ENCODE measurements at regions not wholly inside any gene's neighbourhood (a gene's known extent, or its start where the extent isn't known, plus 50 kb on each side); places are given as distances from the start of the nearest gene placed in this dataset.
"Not testable (repeated sequence)": the region's sequence is repeated elsewhere in the genome, so short reads cannot be mapped to it uniquely, and the experiment has no call there.

DNA sequence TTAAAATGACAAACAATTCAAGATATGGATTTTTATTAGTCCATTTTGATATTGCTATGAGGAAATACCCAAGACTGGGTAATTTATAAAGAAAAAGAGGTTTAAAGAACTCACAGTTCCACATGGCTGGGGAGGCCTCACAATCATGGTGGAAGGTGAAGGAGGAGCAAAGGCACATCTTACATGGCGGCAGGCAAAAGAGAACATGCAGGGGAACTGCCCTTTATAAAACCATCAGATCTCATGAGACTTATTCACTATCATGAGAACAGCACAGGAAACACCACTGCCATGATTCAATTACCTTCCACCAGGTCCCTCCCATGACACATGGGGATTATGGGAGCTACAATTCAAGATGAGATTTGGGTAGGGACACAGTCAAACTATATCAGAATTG, 69.8 kb downstream of the FASLG start:
- Mint-ChIP-seq H3K36me3 (ENCODE audit: low read depth) (peaks cover 17% of the 10 kb centered on the region), H3K27me3 (ENCODE audit: low read depth) (peaks cover 16% of the 10 kb centered on the region), H3K9me3 (ENCODE audit: insufficient read depth) (peaks cover 21% of the 10 kb centered on the region), H3K4me1 (ENCODE audit: low read depth) (peaks cover 38% of the 10 kb centered on the region)
- POLR2A ChIA-PET, H3K27ac Mint-ChIP-seq, ATAC-seq, H3K4me3 Mint-ChIP-seq, DNase-seq: not testable (repeated sequence)
- CTCF ChIA-PET: interaction anchor here (0.6 to 6.3 kb wide), 19 partner anchors 9 to 296 kb away, joined by 3 to 92 read pairs (median 6); no protein-coding TSS in a partner anchor

DNA sequence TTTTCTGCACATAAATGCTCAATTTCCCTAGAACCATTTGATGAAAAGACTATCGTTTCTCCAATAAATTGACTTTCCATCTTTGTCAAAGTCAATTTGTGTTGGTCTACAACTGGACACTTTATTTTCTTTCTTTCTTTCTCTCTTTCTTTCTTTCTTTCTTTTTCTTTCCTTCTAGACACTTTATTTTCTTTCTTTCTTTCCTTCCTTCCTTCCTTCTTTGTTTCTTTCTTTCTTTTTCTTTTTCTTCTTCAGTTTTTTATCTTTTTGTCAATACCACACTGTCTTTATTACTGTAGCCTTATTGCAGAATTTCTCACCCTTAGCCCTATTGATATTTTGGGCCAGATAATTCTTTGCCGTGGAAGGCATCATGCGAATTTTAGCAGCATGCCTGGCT, 73.5 kb downstream of the FASLG start:
- no peak overlapping the region for H3K27ac Mint-ChIP-seq
- peaks cover 6% of the 10 kb centered on the region for H3K4me1 Mint-ChIP-seq (ENCODE audit: low read depth)
- CTCF ChIA-PET: interaction anchor here (0.6 kb wide), 1 partner anchor 18 kb away, joined by 3 read pairs; no protein-coding TSS in a partner anchor
- peaks cover 21% of the 10 kb centered on the region for H3K9me3 Mint-ChIP-seq (ENCODE audit: insufficient read depth)
- DNase-seq (no peak), ATAC-seq (no peak)
- peaks cover 17% of the 10 kb centered on the region for H3K36me3 Mint-ChIP-seq (ENCODE audit: low read depth)
- POLR2A ChIA-PET: no interaction called here
- no peak overlapping the region for H3K4me3 Mint-ChIP-seq
- H3K27me3 Mint-ChIP-seq (ENCODE audit: low read depth): peaks cover 24% of the 10 kb centered on the region

DNA sequence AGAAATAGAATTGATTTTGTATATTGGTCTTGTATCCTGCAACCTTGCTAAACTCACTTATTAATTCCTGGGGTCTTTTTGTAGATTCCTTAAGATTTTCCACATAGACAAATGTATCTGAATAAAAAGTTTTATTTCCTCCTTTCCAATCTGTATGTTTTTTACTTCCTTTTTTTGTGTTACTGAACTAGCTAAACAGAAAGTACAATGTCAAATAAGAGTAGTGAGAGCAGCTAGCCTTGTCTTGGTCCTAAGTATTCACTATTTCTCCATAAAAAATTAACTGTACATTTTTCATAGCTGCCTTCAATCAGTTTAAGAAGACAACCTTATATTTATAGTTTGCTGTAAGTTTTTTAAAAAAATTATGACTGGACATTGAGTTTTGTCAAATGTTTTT, 74.9 kb downstream of the FASLG start:
- H3K4me1 Mint-ChIP-seq (ENCODE audit: low read depth): peaks cover 2% of the 10 kb centered on the region
- DNase-seq (no peak), ATAC-seq (no peak)
- H3K4me3 Mint-ChIP-seq: no peak overlapping the region
- CTCF ChIA-PET: interaction anchor here (0.7 to 1.6 kb wide), 4 partner anchors 12 to 731 kb away, joined by 3 to 4 read pairs (median 4); no protein-coding TSS in a partner anchor
- H3K27ac Mint-ChIP-seq: no peak overlapping the region
- POLR2A ChIA-PET: no interaction called here
- peaks cover 8% of the 10 kb centered on the region for H3K36me3 Mint-ChIP-seq (ENCODE audit: low read depth)
- H3K27me3 Mint-ChIP-seq (ENCODE audit: low read depth): peaks cover 32% of the 10 kb centered on the region
- peaks cover 15% of the 10 kb centered on the region for H3K9me3 Mint-ChIP-seq (ENCODE audit: insufficient read depth)

DNA sequence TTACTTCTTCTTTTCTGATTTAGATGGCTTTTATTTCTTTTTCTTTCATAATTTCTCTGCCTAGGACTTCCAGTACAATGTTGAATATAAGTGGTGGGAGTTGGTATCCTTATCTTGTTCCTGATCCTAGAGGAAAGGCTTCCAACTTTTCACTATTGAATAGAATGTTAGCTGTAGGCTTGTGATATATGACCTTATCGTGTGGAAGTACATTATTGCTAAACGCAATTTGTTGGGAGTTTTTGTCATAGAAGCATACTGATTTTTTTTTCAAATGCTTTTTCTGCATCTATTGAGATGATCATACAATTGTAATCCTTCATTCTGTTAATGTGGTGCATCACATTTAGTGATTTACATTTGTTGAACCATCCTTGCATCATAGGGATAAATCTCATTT, 79.5 kb downstream of the FASLG start:
- Mint-ChIP-seq H3K27me3 (ENCODE audit: low read depth) (peaks cover 42% of the 10 kb centered on the region), H3K36me3 (ENCODE audit: low read depth) (no peaks in the 10 kb centered on the region), H3K27ac (no peak overlapping the region), H3K4me3 (no peak overlapping the region), H3K9me3 (ENCODE audit: insufficient read depth) (no peaks in the 10 kb centered on the region), H3K4me1 (ENCODE audit: low read depth) (peaks cover 16% of the 10 kb centered on the region)
- DNase-seq (no peak), ATAC-seq (no peak)
- ChIA-PET CTCF (no interaction called here), POLR2A (no interaction called here)

DNA sequence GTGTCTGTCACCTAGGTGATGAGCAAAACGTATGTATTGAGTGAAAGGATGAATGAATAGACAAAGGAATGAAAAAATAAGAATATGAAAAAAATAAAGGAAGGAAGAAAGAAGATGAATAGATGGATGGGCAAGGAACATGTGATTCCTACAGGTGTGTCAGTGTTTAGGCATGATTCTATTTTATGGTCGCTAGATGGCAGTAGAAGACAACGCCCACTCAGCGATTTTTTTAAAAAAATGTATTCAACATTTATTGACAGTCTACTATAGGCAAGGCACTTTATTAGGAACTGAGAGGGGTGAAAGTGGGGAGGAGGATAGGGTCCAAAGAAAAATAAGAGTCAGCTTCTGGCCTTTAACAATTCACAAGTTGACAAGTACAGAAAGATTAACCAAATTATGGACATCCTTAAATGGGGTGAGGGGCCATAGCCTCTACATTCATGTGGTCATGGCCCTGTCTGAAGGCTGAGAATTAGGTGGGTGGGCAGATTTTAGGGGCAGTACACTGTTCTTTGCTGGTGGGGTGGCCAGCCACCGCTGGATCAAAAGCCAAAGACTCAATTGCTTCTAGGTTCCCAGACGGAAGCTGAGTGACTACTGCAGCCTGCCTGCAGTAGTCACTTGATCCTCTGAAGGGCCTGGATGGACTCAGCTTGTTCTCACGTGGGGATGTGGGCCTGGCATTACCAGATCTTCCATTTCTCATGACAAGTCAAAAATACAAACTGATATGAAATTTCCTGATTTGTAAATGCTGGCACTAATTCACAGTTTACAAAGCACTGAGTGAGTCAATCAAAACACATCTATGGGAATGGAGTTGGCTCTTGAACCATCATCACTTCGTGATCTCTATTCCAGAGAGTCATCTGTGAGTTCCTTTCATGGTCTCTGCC, 83.9 kb downstream of the FASLG start:
- POLR2A ChIA-PET: no interaction called here
- Mint-ChIP-seq H3K36me3 (ENCODE audit: low read depth) (no peaks in the 10 kb centered on the region), H3K27me3 (ENCODE audit: low read depth) (peaks cover 36% of the 10 kb centered on the region), H3K27ac (no peak overlapping the region), H3K4me3 (no peak overlapping the region), H3K4me1 (ENCODE audit: low read depth) (peaks cover 44% of the 10 kb centered on the region), H3K9me3 (ENCODE audit: insufficient read depth) (no peaks in the 10 kb centered on the region)
- ATAC-seq: no peak
- no peak for DNase-seq
- CTCF ChIA-PET: interaction anchor here (0.6 to 8.5 kb wide), 37 partner anchors 9 to 1520 kb away, joined by 3 to 285 read pairs (median 4); partner anchors contain the start of genes DARS2 and TNFSF4

DNA sequence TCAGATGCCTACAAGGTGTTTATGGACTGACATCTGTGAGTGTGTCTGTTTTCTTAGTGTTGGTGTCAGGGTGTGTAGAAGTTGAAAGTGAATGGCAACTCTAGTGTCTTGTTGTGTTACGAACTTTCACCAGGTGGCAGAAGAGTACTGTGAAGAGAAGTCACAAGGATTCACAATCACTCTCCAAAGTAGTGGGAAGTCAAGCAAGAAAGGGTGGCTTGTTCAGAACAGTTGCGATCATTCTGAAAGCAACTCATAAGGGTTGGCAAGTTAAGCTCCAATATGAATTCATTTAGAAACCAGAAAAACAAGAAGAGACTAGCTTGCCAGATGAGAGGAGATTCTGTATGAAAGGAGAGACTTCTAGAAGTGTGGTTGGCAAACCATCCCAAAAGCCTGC, 86.1 kb downstream of the FASLG start:
- peak; percentile 62 for ATAC-seq
- ChIA-PET POLR2A (interaction anchor here (0.6 to 0.8 kb wide), 2 partner anchors 74 to 78 kb away, joined by 3 read pairs; no protein-coding TSS in a partner anchor), CTCF (interaction anchor here (0.6 to 8.5 kb wide), 65 partner anchors 8 to 1972 kb away, joined by 3 to 285 read pairs (median 4); partner anchors contain the start of genes CENPL, DARS2 and TNFSF4)
- H3K27me3 Mint-ChIP-seq (ENCODE audit: low read depth): peaks cover 23% of the 10 kb centered on the region
- peaks cover 44% of the 10 kb centered on the region for H3K4me1 Mint-ChIP-seq (ENCODE audit: low read depth)
- no peak overlapping the region for H3K27ac Mint-ChIP-seq
- H3K9me3 Mint-ChIP-seq (ENCODE audit: insufficient read depth): no peaks in the 10 kb centered on the region
- H3K36me3 Mint-ChIP-seq (ENCODE audit: low read depth): no peaks in the 10 kb centered on the region
- no peak overlapping the region for H3K4me3 Mint-ChIP-seq
- DNase-seq: peak; percentile 70

DNA sequence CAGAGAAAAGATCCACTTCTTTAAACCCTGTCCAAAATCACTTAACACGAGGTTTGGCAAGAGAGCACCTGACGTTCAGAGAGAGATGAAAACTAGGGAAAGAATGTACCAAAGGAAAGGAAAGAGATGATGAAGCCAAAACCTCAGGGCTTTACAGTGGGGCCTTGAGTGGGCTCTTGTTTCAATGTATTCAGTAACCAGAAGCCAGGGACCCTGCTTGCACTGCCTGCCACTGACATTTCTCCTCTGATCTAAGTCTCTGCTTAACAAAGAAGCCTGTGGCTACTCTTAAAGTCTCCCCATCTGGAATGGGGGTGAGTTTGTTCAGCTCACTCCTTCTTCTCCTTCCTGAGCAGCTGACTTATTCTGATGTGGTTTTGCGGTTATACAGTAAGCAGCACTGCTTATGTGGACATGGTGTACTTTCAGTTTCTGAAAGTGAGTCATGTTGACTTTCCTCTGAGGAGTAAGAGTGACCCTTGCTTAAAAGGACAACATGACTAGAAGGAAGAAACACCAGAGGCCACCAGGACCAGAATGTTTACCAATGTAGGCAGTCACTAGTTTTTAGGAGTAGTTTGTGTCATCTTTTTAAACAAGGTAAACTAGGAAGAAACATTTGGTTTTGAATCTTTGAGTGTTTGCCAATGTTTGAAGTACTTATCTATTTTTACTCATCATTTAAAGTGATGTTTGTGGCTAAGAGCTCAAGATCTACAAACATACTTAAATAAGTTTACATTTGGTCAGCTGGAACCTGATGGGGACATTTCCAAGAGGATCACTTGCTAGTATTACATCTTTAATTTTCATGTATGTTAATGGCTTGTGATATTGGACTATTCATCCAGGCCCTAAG, 87.4 kb downstream of the FASLG start:
- peak; percentile 91 for ATAC-seq
- Mint-ChIP-seq H3K9me3 (ENCODE audit: insufficient read depth) (no peaks in the 10 kb centered on the region), H3K27ac (peak overlapping the region; percentile 44), H3K36me3 (ENCODE audit: low read depth) (no peaks in the 10 kb centered on the region), H3K27me3 (ENCODE audit: low read depth) (peaks cover 15% of the 10 kb centered on the region), H3K4me1 (ENCODE audit: low read depth) (peaks cover 44% of the 10 kb centered on the region), H3K4me3 (peak overlapping the region; percentile 18)
- ChIA-PET CTCF (interaction anchor here (0.8 to 8.5 kb wide), 16 partner anchors 9 to 1078 kb away, joined by 3 to 285 read pairs (median 4); partner anchors contain the start of genes CENPL, DARS2 and TNFSF4), POLR2A (no interaction called here)
- peak; percentile 65 for DNase-seq

DNA sequence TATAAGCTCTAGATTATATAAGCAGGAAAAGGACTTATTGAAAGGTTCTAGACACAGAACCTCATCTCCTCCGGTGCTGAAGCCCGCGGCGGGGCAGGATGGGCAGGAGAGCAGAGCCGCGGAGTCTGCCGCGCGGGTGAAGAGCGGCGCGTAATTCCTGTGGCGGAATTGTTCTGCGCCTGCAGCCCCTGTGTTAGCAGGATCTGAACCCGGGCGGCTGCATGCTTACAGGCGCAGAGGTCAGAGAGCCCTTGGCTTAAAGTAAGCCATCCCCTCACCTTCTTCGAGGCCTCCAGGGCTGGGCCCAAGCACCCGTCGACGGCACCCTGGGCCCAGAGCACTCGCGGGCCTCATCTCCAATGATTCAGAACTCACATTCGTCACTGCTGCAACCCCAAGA, 89.3 kb downstream of the FASLG start:
- H3K27me3 Mint-ChIP-seq (ENCODE audit: low read depth): peaks cover 5% of the 10 kb centered on the region
- no peak overlapping the region for H3K4me3 Mint-ChIP-seq
- H3K4me1 Mint-ChIP-seq (ENCODE audit: low read depth): peaks cover 30% of the 10 kb centered on the region
- no peaks in the 10 kb centered on the region for H3K9me3 Mint-ChIP-seq (ENCODE audit: insufficient read depth)
- no peak for ATAC-seq
- POLR2A ChIA-PET: no interaction called here
- H3K27ac Mint-ChIP-seq: no peak overlapping the region
- H3K36me3 Mint-ChIP-seq (ENCODE audit: low read depth): no peaks in the 10 kb centered on the region
- no peak for DNase-seq
- CTCF ChIA-PET: interaction anchor here (0.7 kb wide), 1 partner anchor 9 kb away, joined by 3 read pairs; no protein-coding TSS in a partner anchor

DNA sequence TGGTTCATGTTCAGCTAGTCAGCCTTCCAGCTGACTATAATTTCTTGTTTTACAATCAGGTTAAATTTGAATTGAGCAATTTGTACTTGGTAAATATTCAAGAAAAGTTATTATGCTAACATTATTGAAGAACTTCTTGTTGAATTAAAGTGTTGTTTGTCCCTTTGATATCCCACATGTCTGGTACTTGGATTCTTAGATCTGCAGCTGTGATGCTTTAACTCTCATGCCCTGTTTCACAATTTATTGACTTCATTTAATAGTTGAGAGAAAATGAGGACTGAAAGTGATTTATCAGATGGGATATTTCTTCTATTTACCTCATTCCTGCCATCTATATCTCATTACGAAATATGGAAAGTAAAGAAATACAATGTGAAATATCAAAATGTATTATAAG, 92.8 kb downstream of the FASLG start:
- no peaks in the 10 kb centered on the region for H3K36me3 Mint-ChIP-seq (ENCODE audit: low read depth)
- H3K9me3 Mint-ChIP-seq (ENCODE audit: insufficient read depth): no peaks in the 10 kb centered on the region
- H3K27me3 Mint-ChIP-seq (ENCODE audit: low read depth): no peaks in the 10 kb centered on the region
- peaks cover 24% of the 10 kb centered on the region for H3K4me1 Mint-ChIP-seq (ENCODE audit: low read depth)
- no peak overlapping the region for H3K4me3 Mint-ChIP-seq
- no peak for DNase-seq
- H3K27ac Mint-ChIP-seq: no peak overlapping the region
- ChIA-PET CTCF (interaction anchor here (1.2 to 1.5 kb wide), 2 partner anchors 10 to 449 kb away, joined by 3 to 4 read pairs; no protein-coding TSS in a partner anchor), POLR2A (no interaction called here)
- no peak for ATAC-seq

DNA sequence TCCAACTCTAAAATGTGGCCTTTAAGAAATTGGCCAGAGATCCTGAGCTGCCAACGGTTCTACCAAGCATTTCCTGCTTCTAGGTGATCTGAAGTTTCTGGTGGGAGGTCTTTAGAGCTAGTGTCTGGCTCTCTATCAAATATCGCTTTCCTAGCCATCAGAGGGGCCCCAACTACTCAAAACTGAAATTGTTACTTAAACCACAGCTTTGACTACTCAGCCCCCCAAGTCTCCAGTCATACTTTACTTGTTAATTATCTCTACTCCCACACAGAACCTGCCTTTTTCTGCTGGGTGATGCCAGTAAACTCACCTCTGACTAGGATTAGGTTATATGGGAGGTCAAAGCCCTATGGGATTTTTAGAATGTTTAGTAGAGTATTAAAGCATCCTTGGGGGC, 95.1 kb downstream of the FASLG start:
- ChIA-PET POLR2A (no interaction called here), CTCF (interaction anchor here (0.8 to 3.0 kb wide), 3 partner anchors 9 to 107 kb away, joined by 4 to 12 read pairs (median 4); no protein-coding TSS in a partner anchor)
- ATAC-seq: peak; percentile 27
- Mint-ChIP-seq H3K9me3 (ENCODE audit: insufficient read depth) (no peaks in the 10 kb centered on the region), H3K4me1 (ENCODE audit: low read depth) (peaks cover 22% of the 10 kb centered on the region), H3K36me3 (ENCODE audit: low read depth) (no peaks in the 10 kb centered on the region), H3K4me3 (no peak overlapping the region), H3K27me3 (ENCODE audit: low read depth) (no peaks in the 10 kb centered on the region), H3K27ac (no peak overlapping the region)
- DNase-seq: no peak

DNA sequence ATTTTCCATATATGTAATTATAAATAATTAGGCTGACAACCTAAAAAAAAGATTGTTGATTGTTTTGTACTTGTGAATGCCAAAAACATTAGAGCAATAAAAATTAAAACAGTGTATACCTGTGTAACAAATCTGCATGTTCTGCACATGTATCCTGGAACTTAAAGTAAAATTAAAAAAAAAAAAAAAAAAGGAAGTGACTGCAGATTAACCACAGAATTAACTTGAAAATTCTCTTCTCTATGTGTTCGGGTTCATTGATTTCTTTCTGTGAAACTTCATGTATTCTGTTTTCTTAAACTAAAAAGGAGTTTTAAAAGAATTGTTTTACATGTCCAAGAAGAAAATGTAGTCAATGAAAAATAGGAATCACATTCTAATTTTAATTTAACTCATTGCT, 95.7 kb downstream of the FASLG start:
- Mint-ChIP-seq H3K36me3 (ENCODE audit: low read depth) (no peaks in the 10 kb centered on the region), H3K9me3 (ENCODE audit: insufficient read depth) (no peaks in the 10 kb centered on the region), H3K27me3 (ENCODE audit: low read depth) (no peaks in the 10 kb centered on the region), H3K4me3 (no peak overlapping the region), H3K4me1 (ENCODE audit: low read depth) (peaks cover 22% of the 10 kb centered on the region), H3K27ac (no peak overlapping the region)
- DNase-seq (no peak), ATAC-seq (no peak)
- CTCF ChIA-PET: interaction anchor here (0.8 to 3.0 kb wide), 4 partner anchors 10 to 108 kb away, joined by 3 to 12 read pairs (median 7); no protein-coding TSS in a partner anchor
- POLR2A ChIA-PET: no interaction called here

All from activated CD8-positive, alpha-beta T cell treated with anti-CD3 and anti-CD28 coated beads, Interleukin-2, amount 10 ng/mL, durations not matched to agents 7 days and 5 days (primary cell).